ENCODE measurements at regions not wholly inside any gene's neighbourhood (a gene's known extent, or its start where the extent isn't known, plus 50 kb on each side); places are given as distances from the start of the nearest gene placed in this dataset.

DNA sequence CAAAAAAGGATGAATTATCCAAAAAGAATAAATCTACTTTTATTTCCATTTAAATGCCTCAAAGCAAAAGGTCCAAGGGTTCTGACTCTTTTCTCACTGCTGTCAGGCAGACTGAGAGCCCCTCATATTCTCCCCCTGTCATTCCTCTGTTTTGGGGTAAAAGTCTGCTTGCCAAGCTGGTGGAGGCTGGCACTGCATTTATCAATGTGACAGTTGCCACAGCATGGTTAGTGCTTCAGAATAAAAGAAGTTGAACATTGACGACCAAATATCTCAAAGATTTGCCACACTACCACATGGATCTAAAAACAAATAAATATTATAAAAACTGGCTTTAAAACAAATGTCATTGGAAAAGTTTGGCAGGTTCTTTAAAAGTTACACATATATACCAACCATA lies 89.2 kb upstream of the SNRK start:
- no peak for TF ChIP-seq TEAD4 (IDR thresholded peaks at IDR 0.05)
- no peak for TF ChIP-seq ZBTB7A (IDR thresholded peaks at IDR 0.05; ENCODE audit: low read depth)
- TF ChIP-seq TCF12 (IDR thresholded peaks at IDR 0.05; ENCODE audit: low read depth): no peak
- TF ChIP-seq REST (IDR thresholded peaks at IDR 0.05; ENCODE audit: low read depth): no peak
- TF ChIP-seq RAD21 (IDR thresholded peaks at IDR 0.05; ENCODE audit: low read depth): no peak
- TF ChIP-seq TAF1 (IDR thresholded peaks at IDR 0.05; ENCODE audit: low read depth): no peak

- no peak for TF ChIP-seq TCF12 (IDR thresholded peaks at IDR 0.05; ENCODE audit: low read depth)
- no peak for TF ChIP-seq MAX (IDR thresholded peaks at IDR 0.05)
- no peak for TF ChIP-seq EP300 (IDR thresholded peaks at IDR 0.05; ENCODE audit: borderline replicate concordance)
- TF ChIP-seq CREB1 (IDR thresholded peaks at IDR 0.05; ENCODE audit: low read depth): no peak
- no peak for TF ChIP-seq TAF1 (IDR thresholded peaks at IDR 0.05; ENCODE audit: low read depth)
- TF ChIP-seq RAD21 (IDR thresholded peaks at IDR 0.05; ENCODE audit: low read depth): no peak
- TF ChIP-seq NFIC (IDR thresholded peaks at IDR 0.05): no peak
- no peak for TF ChIP-seq EGR1 (IDR thresholded peaks at IDR 0.05)
- TF ChIP-seq, protein P1, sequence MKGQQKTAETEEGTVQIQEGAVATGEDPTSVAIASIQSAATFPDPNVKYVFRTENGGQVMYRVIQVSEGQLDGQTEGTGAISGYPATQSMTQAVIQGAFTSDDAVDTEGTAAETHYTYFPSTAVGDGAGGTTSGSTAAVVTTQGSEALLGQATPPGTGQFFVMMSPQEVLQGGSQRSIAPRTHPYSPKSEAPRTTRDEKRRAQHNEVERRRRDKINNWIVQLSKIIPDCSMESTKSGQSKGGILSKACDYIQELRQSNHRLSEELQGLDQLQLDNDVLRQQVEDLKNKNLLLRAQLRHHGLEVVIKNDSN (IDR thresholded peaks at IDR 0.05): no peak
- TF ChIP-seq FOXM1 (IDR thresholded peaks at IDR 0.05; ENCODE audit: borderline replicate concordance, low read depth): no peak
- TF ChIP-seq REST (IDR thresholded peaks at IDR 0.05; ENCODE audit: low read depth): no peak
- TF ChIP-seq TEAD4 (IDR thresholded peaks at IDR 0.05): no peak
- no peak for TF ChIP-seq CEBPB (IDR thresholded peaks at IDR 0.05)
- TF ChIP-seq YY1 (IDR thresholded peaks at IDR 0.05; ENCODE audit: low read depth): no peak
- TF ChIP-seq ZBTB7A (IDR thresholded peaks at IDR 0.05; ENCODE audit: low read depth): no peak
Observed at GRCh38 chr3:43196721-43197120, 89.6 kb upstream of the SNRK start.

GRCh38 chr3:43195115-43195498 lies 89.2 kb upstream of the POMGNT2 start:
- TF ChIP-seq NFIC (IDR thresholded peaks at IDR 0.05) (no peak), MAX (IDR thresholded peaks at IDR 0.05) (no peak), TCF12 (IDR thresholded peaks at IDR 0.05; ENCODE audit: low read depth) (no peak), CEBPB (IDR thresholded peaks at IDR 0.05) (no peak), YY1 (IDR thresholded peaks at IDR 0.05; ENCODE audit: low read depth) (no peak), EP300 (IDR thresholded peaks at IDR 0.05; ENCODE audit: borderline replicate concordance) (no peak), TEAD4 (IDR thresholded peaks at IDR 0.05) (no peak), ZBTB7A (IDR thresholded peaks at IDR 0.05; ENCODE audit: low read depth) (no peak), CREB1 (IDR thresholded peaks at IDR 0.05; ENCODE audit: low read depth) (no peak), TAF1 (IDR thresholded peaks at IDR 0.05; ENCODE audit: low read depth) (no peak), RAD21 (IDR thresholded peaks at IDR 0.05; ENCODE audit: low read depth) (no peak), FOXM1 (IDR thresholded peaks at IDR 0.05; ENCODE audit: borderline replicate concordance, low read depth) (no peak), EGR1 (IDR thresholded peaks at IDR 0.05) (no peak), REST (IDR thresholded peaks at IDR 0.05; ENCODE audit: low read depth) (no peak)
- TF ChIP-seq, protein P1 (IDR thresholded peaks at IDR 0.05): no peak

DNA sequence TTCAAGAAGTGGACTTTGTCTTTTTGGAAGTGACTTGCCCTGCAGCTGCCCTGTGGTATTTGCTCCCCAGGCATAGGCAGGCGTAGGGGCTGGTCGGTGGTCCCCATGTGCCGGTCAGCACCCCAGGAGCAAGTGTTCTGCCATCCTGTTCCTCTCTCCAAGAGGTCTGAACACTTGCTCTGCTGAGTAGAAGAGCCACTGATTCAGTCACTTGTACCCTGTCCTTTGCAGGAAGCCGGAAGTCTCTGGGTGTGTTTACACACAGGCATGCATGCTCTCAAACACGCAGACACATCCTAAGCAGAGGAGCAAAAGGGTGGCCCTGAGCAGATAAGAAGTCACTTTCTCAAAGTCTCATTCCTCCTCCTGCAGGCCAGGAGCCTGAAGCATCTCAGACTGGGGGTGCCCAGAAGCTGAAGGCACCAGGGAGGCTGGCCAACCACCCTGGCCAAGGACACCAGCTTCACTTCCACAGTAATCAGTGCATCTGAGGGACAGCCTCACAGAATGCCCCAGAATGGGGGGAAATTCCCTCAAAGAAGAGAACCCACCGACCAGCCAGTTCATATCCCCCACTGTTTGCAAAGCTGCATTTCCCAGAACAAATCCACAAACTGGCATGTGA lies 88.7 kb upstream of the POMGNT2 start:
- TF ChIP-seq TEAD4 (IDR thresholded peaks at IDR 0.05) (no peak), NFIC (IDR thresholded peaks at IDR 0.05) (no peak), MAX (IDR thresholded peaks at IDR 0.05) (no peak), FOXM1 (IDR thresholded peaks at IDR 0.05; ENCODE audit: borderline replicate concordance, low read depth) (no peak), REST (IDR thresholded peaks at IDR 0.05; ENCODE audit: low read depth) (no peak), TAF1 (IDR thresholded peaks at IDR 0.05; ENCODE audit: low read depth) (no peak), ZBTB7A (IDR thresholded peaks at IDR 0.05; ENCODE audit: low read depth) (no peak), CEBPB (IDR thresholded peaks at IDR 0.05) (no peak), RAD21 (IDR thresholded peaks at IDR 0.05; ENCODE audit: low read depth) (no peak), YY1 (IDR thresholded peaks at IDR 0.05; ENCODE audit: low read depth) (no peak)

Data from Ishikawa (cell line).